GM23338 (cell line): ENCODE measurements at regions not wholly inside any gene's neighbourhood (a gene's known extent, or its start where the extent isn't known, plus 50 kb on each side); places are given as distances from the start of the nearest gene placed in this dataset.

Experiments used
- ATAC-seq: fragments of 200-7000 bp; cut with Tn5 transposase; 3 replicates; pipeline ENCODE4 v1.9.1; 2020
- DNase-seq: peaks from one replicate; pipeline ENCODE4 v3.0.0-alpha.2; 2015; ENCODE audit warnings: low spot score
- H2AFZ ChIP-seq: fragments of 200-600 bp; sonication (generic); 2 replicates; pipeline ENCODE4 v1.8.0; 2016; ENCODE audit warnings: antibody characterized with exemption, mild to moderate bottlenecking, moderate library complexity
- H3F3A ChIP-seq: fragments of 200-600 bp; sonication (generic); replicated peaks from 2 replicates; pipeline ENCODE4 v1.8.0; 2017; ENCODE audit warnings: antibody characterized with exemption, mixed run types, low read depth
- H3K27ac ChIP-seq: fragments of 200-600 bp; sonication (generic); 2 replicates; pipeline ENCODE4 v1.6.1; 2016; ENCODE audit warnings: low read depth
- H3K27me3 ChIP-seq: fragments of 200-600 bp; sonication (generic); 2 replicates; pipeline ENCODE4 v1.8.0; 2016; ENCODE audit warnings: mild to moderate bottlenecking, mixed run types, moderate library complexity; ENCODE audit not compliant: insufficient read depth
- H3K36me3 ChIP-seq: fragments of 200-600 bp; sonication (generic); 2 replicates; pipeline ENCODE4 v1.8.0; 2016; ENCODE audit warnings: mild to moderate bottlenecking; ENCODE audit not compliant: insufficient read depth
- H3K4me1 ChIP-seq: fragments of 200-600 bp; sonication (generic); 2 replicates; pipeline ENCODE4 v1.8.0; 2016; ENCODE audit warnings: mild to moderate bottlenecking, moderate library complexity; ENCODE audit not compliant: insufficient read depth
- H3K4me2 ChIP-seq: fragments of 200-600 bp; sonication (generic); 2 replicates; pipeline ENCODE4 v1.7.1; 2017; ENCODE audit warnings: mixed run types
- H3K4me3 ChIP-seq: fragments of 200-600 bp; sonication (generic); 2 replicates; pipeline ENCODE4 v1.6.1; 2016; ENCODE audit warnings: mixed run types
- H3K79me2 ChIP-seq: fragments of 200-600 bp; sonication (generic); replicated peaks from 2 replicates; pipeline ENCODE4 v1.8.0; 2017; ENCODE audit warnings: mild to moderate bottlenecking; ENCODE audit not compliant: insufficient read depth
- H3K9me2 ChIP-seq: fragments of 200-600 bp; sonication (generic); 2 replicates; pipeline ENCODE4 v1.8.0; 2017; ENCODE audit not compliant: insufficient read depth
- H4K20me1 ChIP-seq: fragments of 200-600 bp; sonication (generic); replicated peaks from 2 replicates; pipeline ENCODE4 v1.8.0; 2017; ENCODE audit warnings: mild to moderate bottlenecking; ENCODE audit not compliant: insufficient read depth
- H3K27ac Mint-ChIP-seq: 2 replicates; pipeline ENCODE4 v1.8.0; 2020; ENCODE audit warnings: inconsistent platforms, mild to moderate bottlenecking, moderate library complexity, mixed read lengths
- H3K27me3 Mint-ChIP-seq: 3 replicates; pipeline ENCODE4 v1.8.0; 2022; ENCODE audit warnings: low read depth, mild to moderate bottlenecking, moderate library complexity, mixed read lengths, inconsistent platforms; ENCODE audit not compliant: insufficient read depth, poor library complexity
- H3K36me3 Mint-ChIP-seq: 3 replicates; pipeline ENCODE4 v1.8.0; 2021; ENCODE audit warnings: low read depth, mild to moderate bottlenecking, inconsistent platforms, moderate library complexity, mixed read lengths
- H3K4me1 Mint-ChIP-seq: 3 replicates; pipeline ENCODE4 v1.8.0; 2020; ENCODE audit warnings: mild to moderate bottlenecking, inconsistent platforms, mixed read lengths
- H3K4me3 Mint-ChIP-seq: 3 replicates; pipeline ENCODE4 v1.8.0; 2021; ENCODE audit warnings: moderate library complexity, mild to moderate bottlenecking, inconsistent platforms, mixed read lengths
- H3K9me3 Mint-ChIP-seq: 3 replicates; pipeline ENCODE4 v1.8.0; 2020; ENCODE audit warnings: moderate library complexity, mild to moderate bottlenecking, inconsistent platforms, mixed read lengths
- CREB1 ChIP-seq: fragments of 250-450 bp; sonication (Bioruptor Pico); IDR thresholded peaks from 2 replicates; pipeline ENCODE4 v1.5.0; 2020; ENCODE audit warnings: low read depth, mild to moderate bottlenecking, moderate library complexity
- CTCF ChIP-seq, 2 experiments: fragments of 200-600 bp in 1 of 2; sonication (generic) in 1 of 2; conservative IDR thresholded peaks; 2 replicates each; pipeline versions ENCODE4 v1.5.1 to v1.6.1; 2016 to 2017; ENCODE audit warnings: antibody characterized with exemption in 2 of 2, low read depth in 2 of 2, mild to moderate bottlenecking in 2 of 2, moderate library complexity in 1 of 2
- ETS1 ChIP-seq: IDR thresholded peaks from 2 replicates; pipeline ENCODE4 v1.6.1; 2016; ENCODE audit warnings: antibody characterized with exemption
- EZH2 ChIP-seq: fragments of 200-600 bp; sonication (generic); IDR thresholded peaks from one replicate; pipeline ENCODE4 v1.8.0; 2017; ENCODE audit warnings: antibody characterized with exemption, mild to moderate bottlenecking, low read depth; ENCODE audit not compliant: unreplicated experiment
- EZH2phosphoT487 ChIP-seq: fragments of 200-600 bp; sonication (generic); IDR thresholded peaks from one replicate; pipeline ENCODE4 v1.8.1; 2018; ENCODE audit warnings: antibody characterized with exemption; ENCODE audit not compliant: unreplicated experiment
- JUNB ChIP-seq: IDR thresholded peaks from one replicate; pipeline ENCODE4 v1.6.1; 2016; ENCODE audit warnings: antibody characterized with exemption; ENCODE audit not compliant: unreplicated experiment
- NANOG ChIP-seq: IDR thresholded peaks from 2 replicates; pipeline ENCODE4 v1.6.1; 2016; ENCODE audit warnings: antibody characterized with exemption, borderline replicate concordance
- POLR2AphosphoS5 ChIP-seq: IDR thresholded peaks from 2 replicates; pipeline ENCODE4 v1.6.1; 2016; ENCODE audit warnings: antibody characterized with exemption, low read depth
- REST ChIP-seq: IDR thresholded peaks from one replicate; pipeline ENCODE4 v1.6.1; 2018; ENCODE audit warnings: antibody characterized with exemption; ENCODE audit not compliant: unreplicated experiment
- STAT1 ChIP-seq: IDR thresholded peaks from one replicate; pipeline ENCODE4 v1.6.1; 2016; ENCODE audit warnings: antibody characterized with exemption; ENCODE audit not compliant: unreplicated experiment
- ZNF114 ChIP-seq: fragments of 250-450 bp; sonication (Bioruptor Pico); IDR thresholded peaks from 2 replicates; pipeline ENCODE4 v1.5.0; 2020; ENCODE audit warnings: mild to moderate bottlenecking, moderate library complexity
- ZNF331 ChIP-seq: fragments of 250-450 bp; sonication (Bioruptor Pico); IDR thresholded peaks from 2 replicates; pipeline ENCODE4 v1.5.0; 2020; ENCODE audit warnings: low read depth, mild to moderate bottlenecking, moderate library complexity
- ZNF462 ChIP-seq: fragments of 250-450 bp; sonication (Bioruptor Pico); IDR thresholded peaks from 2 replicates; pipeline ENCODE4 v1.5.0; 2020; ENCODE audit warnings: mild to moderate bottlenecking, moderate library complexity

- Histone ChIP-seq H3K4me2 (no peak overlapping the region), H3K79me2 (no peaks in the 10 kb centered on the region), H3F3A (no peaks in the 10 kb centered on the region), H3K4me1 (peaks cover 3% of the 10 kb centered on the region; the same call in 1 of the 2 replicates), H3K36me3 (no peaks in the 10 kb centered on the region), H3K27ac (no peak overlapping the region), H3K4me3 (no peak overlapping the region), H2AFZ (no peak overlapping the region), H4K20me1 (no peaks in the 10 kb centered on the region), H3K27me3 (no peaks in the 10 kb centered on the region), H3K9me2 (no peaks in the 10 kb centered on the region)
- Mint-ChIP-seq H3K4me1 (peaks cover 23% of the 10 kb centered on the region), H3K27ac (no peak overlapping the region), H3K27me3 (peaks cover 8% of the 10 kb centered on the region), H3K4me3 (no peak overlapping the region), H3K9me3 (no peaks in the 10 kb centered on the region), H3K36me3 (no peaks in the 10 kb centered on the region; the same call in 2 of the 3 replicates)
- ATAC-seq (no peak; the same call in 2 of the 3 replicates), DNase-seq (no peak)
- no peak for TF ChIP-seq CTCF (conservative IDR thresholded peaks at IDR 0.05; ENCODE audit: low read depth in 2 of 2)
- no peak for TF ChIP-seq ZNF114 (CRISPR knock-in tag)
- TF ChIP-seq ZNF331 (CRISPR knock-in tag), result no peak
- TF ChIP-seq CREB1, result no peak
- no peak for TF ChIP-seq EZH2
- no peak for TF ChIP-seq POLR2AphosphoS5
- no peak for TF ChIP-seq ZNF462 (CRISPR knock-in tag)
- no peak for TF ChIP-seq EZH2phosphoT487
- no peak for TF ChIP-seq JUNB
- TF ChIP-seq STAT1, result no peak
- no peak for TF ChIP-seq REST
- TF ChIP-seq NANOG, result no peak
- no peak for TF ChIP-seq ETS1
These were observed 54.8 kb downstream of the ZBTB38 start for GRCh38 chr3:141422961-141423582.
